ENCODE measurements at regions not wholly inside any gene's neighbourhood (a gene's known extent, or its start where the extent isn't known, plus 50 kb on each side); places are given as distances from the start of the nearest gene placed in this dataset.

DNA sequence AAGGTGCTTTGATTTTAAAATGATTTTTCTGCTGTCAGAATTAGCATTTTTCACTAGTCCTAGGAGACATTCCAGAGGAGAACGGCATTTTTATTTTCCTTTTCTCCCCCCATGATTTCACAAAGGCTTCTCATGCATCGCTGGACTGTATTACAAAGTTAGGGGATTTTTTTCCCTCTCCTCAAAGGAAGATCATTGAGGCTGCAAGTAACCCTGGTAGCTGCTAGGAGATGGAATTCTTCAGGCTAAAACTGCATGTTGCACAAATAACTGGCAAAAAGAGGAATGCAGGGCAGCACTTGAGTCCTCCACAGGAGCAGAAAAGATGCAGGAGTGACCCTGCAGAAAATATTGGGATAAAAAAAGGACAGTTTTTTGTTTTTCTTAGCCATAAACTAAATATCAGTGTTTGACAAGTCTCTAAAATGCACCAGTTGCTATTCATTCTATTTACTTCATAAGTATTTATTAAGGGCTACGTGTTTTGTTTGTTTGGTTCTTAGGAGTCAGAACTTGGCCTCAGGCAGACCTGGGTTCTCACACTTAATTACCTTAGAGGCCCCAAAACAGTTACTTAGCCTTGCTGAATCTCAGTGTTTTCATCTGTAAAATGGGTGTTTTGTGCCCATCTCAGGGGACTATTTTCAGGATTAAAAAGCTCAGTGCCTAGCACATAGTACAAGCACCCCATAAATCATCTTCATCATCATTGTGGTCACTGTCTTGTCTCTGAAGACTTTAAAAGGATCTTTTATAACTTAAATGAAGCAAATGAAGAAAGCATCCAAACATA, 144.5 kb upstream of the ID4 start:
- Histone ChIP-seq H3K36me3 (ENCODE audit: control insufficient read depth, insufficient read depth, low read length) (no peaks in the 10 kb centered on the region), H3K56ac (ENCODE audit: extremely low read depth, insufficient read depth, low read length) (no peak overlapping the region), H3K4ac (ENCODE audit: low read depth, low read length) (no peak overlapping the region), H3K4me3 (ENCODE audit: insufficient read depth, low read depth, low read length) (no peak overlapping the region), H3K9ac (ENCODE audit: low read depth, low read length) (no peak overlapping the region), H3K23ac (ENCODE audit: low read depth, low read length) (no peak overlapping the region), H2AK5ac (ENCODE audit: low read depth, low read length) (no peak overlapping the region), H3K27me3 (ENCODE audit: control insufficient read depth, insufficient read depth, low read length) (peaks cover 36% of the 10 kb centered on the region), H3K18ac (ENCODE audit: low read depth, low read length) (no peak overlapping the region), H4K5ac (ENCODE audit: low read depth, low read length) (no peak overlapping the region), H4K91ac (ENCODE audit: insufficient read depth, low read depth, low read length) (no peak overlapping the region), H3K79me1 (ENCODE audit: low read depth in 1 of 2, low read length in 2 of 2) (no peaks in the 10 kb centered on the region), H3K4me2 (ENCODE audit: low read depth, low read length) (no peak overlapping the region), H3K14ac (replicated peaks; ENCODE audit: low read depth, low read length) (no peak overlapping the region), H4K8ac (ENCODE audit: low read depth in 2 of 2, low read length in 2 of 2) (no peak overlapping the region), H2BK120ac (ENCODE audit: low read depth, low read length) (no peak overlapping the region), H3K9me3 (ENCODE audit: control insufficient read depth, insufficient read depth, low read length) (no peaks in the 10 kb centered on the region), H3K27ac (ENCODE audit: insufficient read depth, low read length) (no peak overlapping the region), H2BK20ac (ENCODE audit: low read depth, low read length) (no peak overlapping the region), H2BK15ac (ENCODE audit: low read depth, low read length) (no peak overlapping the region), H4K20me1 (ENCODE audit: insufficient read depth, low read length) (no peaks in the 10 kb centered on the region), H2AFZ (replicated peaks; ENCODE audit: low read length, poor library complexity) (no peak overlapping the region), H3K4me1 (ENCODE audit: control insufficient read depth, insufficient read depth, low read length) (no peaks in the 10 kb centered on the region), H3K9me1 (ENCODE audit: insufficient read depth, low read length) (no peaks in the 10 kb centered on the region), H2AK9ac (replicated peaks; ENCODE audit: low read depth, low read length, poor library complexity) (no peak overlapping the region), H2BK5ac (ENCODE audit: low read depth, low read length, poor library complexity, severe bottlenecking) (no peak overlapping the region)
- no CpG with 5 or more reads among the region's 3 CpGs for WGBS, 2 experiments (ENCODE audit: extremely low coverage in 2 of 2, insufficient read length in 1 of 2)
- intact Hi-C loops (cut with micrococcal nuclease) (no loop called here), dilution Hi-C loops (cut with HindIII; ENCODE audit: low sequenced_read_pairs, unreplicated experiment) (no loop called here), in situ Hi-C loops (cut with MboI; ENCODE audit: low sequenced_read_pairs) (no loop called here)
- POLR2A ChIA-PET (ENCODE audit: unreplicated experiment), result no interaction called here
- CTCF ChIA-PET, result no interaction called here
- BruUV-seq (replicated peaks), result no TSS peak
- no peak for TF ChIP-seq RAD21 (IDR thresholded peaks at IDR 0.05; ENCODE audit: low read length)
- no peak for TF ChIP-seq BHLHE40 (IDR thresholded peaks at IDR 0.05; ENCODE audit: low read depth, low read length)
- no peak for TF ChIP-seq FOS (IDR thresholded peaks at IDR 0.05; ENCODE audit: low read depth, low read length)
- TF ChIP-seq RFX5 (IDR thresholded peaks at IDR 0.05; ENCODE audit: low read depth, low read length), result no peak
- TF ChIP-seq SMC3 (IDR thresholded peaks at IDR 0.05; ENCODE audit: low read depth, low read length), result no peak
- TF ChIP-seq POLR2A (IDR thresholded peaks at IDR 0.05; ENCODE audit: low read depth, low read length), result no peak
- TF ChIP-seq ELK1 (IDR thresholded peaks at IDR 0.05; ENCODE audit: borderline replicate concordance, low read depth, low read length), result no peak
- no peak for TF ChIP-seq CTCF (conservative IDR thresholded peaks at IDR 0.05; ENCODE audit: low read depth, low read length)
- TF ChIP-seq MAZ (IDR thresholded peaks at IDR 0.05; ENCODE audit: borderline replicate concordance, low read depth, low read length), result no peak
- TF ChIP-seq CEBPB (IDR thresholded peaks at IDR 0.05; ENCODE audit: low read depth, low read length), result no peak
- TF ChIP-seq MAFK (IDR thresholded peaks at IDR 0.05; ENCODE audit: low read depth, low read length), result no peak
- ATAC-seq (ENCODE audit: low read depth) (no peak), DNase-seq (no peak)

Measured in IMR-90 (cell line).